ENCODE measurements at regions not wholly inside any gene's neighbourhood (a gene's known extent, or its start where the extent isn't known, plus 50 kb on each side); places are given as distances from the start of the nearest gene placed in this dataset.

GRCh38 chr5:166430491-166431319, 1860.7 kb upstream of the WWC1 start:
- H3K27ac Mint-ChIP-seq, result no peak overlapping the region
- H3K36me3 Mint-ChIP-seq, result no peaks in the 10 kb centered on the region
- H3K4me3 Mint-ChIP-seq, result no peak overlapping the region
- H3K27me3 Mint-ChIP-seq, result no peaks in the 10 kb centered on the region
- H3K4me1 Mint-ChIP-seq (ENCODE audit: low read depth), result no peaks in the 10 kb centered on the region
- H3K9me3 Mint-ChIP-seq (ENCODE audit: low read depth), result peaks cover 13% of the 10 kb centered on the region

- Mint-ChIP-seq H3K27me3 (no peaks in the 10 kb centered on the region), H3K4me3 (no peak overlapping the region), H3K36me3 (no peaks in the 10 kb centered on the region), H3K9me3 (ENCODE audit: low read depth) (peaks cover 13% of the 10 kb centered on the region), H3K27ac (no peak overlapping the region), H3K4me1 (ENCODE audit: low read depth) (no peaks in the 10 kb centered on the region)
Observed at GRCh38 chr5:166431456-166431855, 1860.0 kb upstream of the WWC1 start.

DNA sequence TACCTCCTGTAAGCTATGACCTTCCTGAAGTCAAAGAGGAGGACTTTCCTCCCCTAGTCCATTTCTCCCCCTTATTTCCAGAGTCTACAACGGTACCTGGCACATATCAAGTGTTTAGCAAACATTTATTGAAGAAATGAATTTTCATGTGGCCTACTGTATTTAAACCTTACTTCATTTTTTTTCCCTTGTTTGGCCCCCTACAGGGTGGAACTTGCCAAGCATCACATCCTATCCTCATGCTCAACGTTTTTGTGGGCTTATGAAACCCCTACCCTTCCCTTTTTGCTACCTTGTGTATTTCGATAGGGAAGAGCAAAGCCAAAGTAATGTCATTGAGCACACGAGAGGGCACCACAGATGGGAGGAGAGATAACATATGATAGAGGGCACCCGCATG, 1857.8 kb upstream of the WWC1 start:
- Mint-ChIP-seq H3K36me3 (no peaks in the 10 kb centered on the region), H3K9me3 (ENCODE audit: low read depth) (peaks cover 9% of the 10 kb centered on the region), H3K27ac (no peak overlapping the region), H3K4me3 (no peak overlapping the region), H3K27me3 (no peaks in the 10 kb centered on the region), H3K4me1 (ENCODE audit: low read depth) (no peaks in the 10 kb centered on the region)

GRCh38 chr5:166436872-166437271, 1854.6 kb upstream of the WWC1 start:
- Mint-ChIP-seq H3K4me1 (ENCODE audit: low read depth) (no peaks in the 10 kb centered on the region), H3K4me3 (no peak overlapping the region), H3K36me3 (no peaks in the 10 kb centered on the region), H3K27ac (no peak overlapping the region), H3K9me3 (ENCODE audit: low read depth) (peaks cover 8% of the 10 kb centered on the region), H3K27me3 (no peaks in the 10 kb centered on the region)

GRCh38 chr5:166486348-166486747, 1805.1 kb upstream of the WWC1 start:
- no peaks in the 10 kb centered on the region for H3K4me1 Mint-ChIP-seq (ENCODE audit: low read depth)
- H3K27me3 Mint-ChIP-seq, result no peaks in the 10 kb centered on the region
- no peak overlapping the region for H3K27ac Mint-ChIP-seq
- no peaks in the 10 kb centered on the region for H3K36me3 Mint-ChIP-seq
- peaks cover 13% of the 10 kb centered on the region for H3K9me3 Mint-ChIP-seq (ENCODE audit: low read depth)
- H3K4me3 Mint-ChIP-seq, result no peak overlapping the region

- H3K27ac Mint-ChIP-seq, result no peak overlapping the region
- no peaks in the 10 kb centered on the region for H3K36me3 Mint-ChIP-seq
- H3K27me3 Mint-ChIP-seq, result no peaks in the 10 kb centered on the region
- H3K4me1 Mint-ChIP-seq (ENCODE audit: low read depth), result no peaks in the 10 kb centered on the region
- no peak overlapping the region for H3K4me3 Mint-ChIP-seq
- peaks cover 8% of the 10 kb centered on the region for H3K9me3 Mint-ChIP-seq (ENCODE audit: low read depth)
Observed at GRCh38 chr5:166488560-166488959, 1802.9 kb upstream of the WWC1 start.

- Mint-ChIP-seq H3K27ac (no peak overlapping the region), H3K9me3 (ENCODE audit: low read depth) (peaks cover 4% of the 10 kb centered on the region), H3K4me3 (no peak overlapping the region), H3K4me1 (ENCODE audit: low read depth) (no peaks in the 10 kb centered on the region), H3K27me3 (no peaks in the 10 kb centered on the region), H3K36me3 (no peaks in the 10 kb centered on the region)
Observed at GRCh38 chr5:166493040-166493439, 1798.4 kb upstream of the WWC1 start.

DNA sequence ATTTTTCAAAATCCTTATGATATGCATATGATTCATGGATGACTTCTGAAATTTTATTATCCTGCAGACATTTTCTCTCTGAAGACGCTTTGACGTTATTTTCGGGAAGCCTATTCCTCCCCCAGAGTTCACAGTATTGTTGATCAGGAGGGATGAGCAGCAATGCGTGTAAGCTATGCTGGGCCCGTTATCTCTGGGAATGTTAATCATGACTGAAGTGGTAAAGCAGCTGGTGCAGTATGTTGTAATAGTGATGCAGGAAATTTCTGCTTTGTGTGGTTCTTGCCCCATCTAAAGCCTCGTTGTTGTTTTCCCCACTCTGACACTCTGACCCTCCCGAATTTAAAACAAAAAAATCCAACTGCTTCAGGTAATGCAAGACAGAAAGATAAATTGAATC, 1797.8 kb upstream of the WWC1 start:
- no peak overlapping the region for H3K4me3 Mint-ChIP-seq
- no peaks in the 10 kb centered on the region for H3K27me3 Mint-ChIP-seq
- no peak overlapping the region for H3K27ac Mint-ChIP-seq
- no peaks in the 10 kb centered on the region for H3K4me1 Mint-ChIP-seq (ENCODE audit: low read depth)
- H3K9me3 Mint-ChIP-seq (ENCODE audit: low read depth), result peaks cover 4% of the 10 kb centered on the region
- no peaks in the 10 kb centered on the region for H3K36me3 Mint-ChIP-seq

DNA sequence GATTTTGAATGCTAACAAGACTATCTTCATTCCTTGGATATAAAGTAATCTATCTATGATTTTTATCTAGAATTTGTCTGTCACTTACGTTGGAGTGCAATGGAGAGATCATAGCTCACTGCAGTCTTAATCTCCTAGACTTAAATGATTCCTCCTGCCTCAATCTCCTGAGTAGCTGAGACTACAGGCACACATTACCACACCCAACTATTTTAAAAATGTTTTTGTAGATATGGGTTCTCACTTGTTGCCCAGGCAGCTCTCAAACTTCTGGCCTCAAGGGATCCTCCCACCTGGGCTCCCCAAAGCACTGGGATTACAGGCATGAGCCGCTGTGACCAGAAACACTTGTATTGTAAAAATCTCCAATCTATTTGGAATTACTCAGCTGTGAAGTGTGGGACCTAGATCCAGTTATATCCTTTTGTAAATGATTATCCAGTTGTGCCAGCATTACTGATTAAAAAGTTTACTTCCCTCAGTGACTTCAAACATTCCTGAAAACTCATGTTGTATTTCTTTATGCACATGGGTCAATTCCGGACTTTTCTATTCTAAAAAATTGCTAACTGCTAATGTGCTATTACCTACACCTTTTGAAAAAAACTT, 1793.8 kb upstream of the WWC1 start:
- Mint-ChIP-seq H3K27me3 (no peaks in the 10 kb centered on the region), H3K36me3 (no peaks in the 10 kb centered on the region), H3K4me3 (no peak overlapping the region), H3K9me3 (ENCODE audit: low read depth) (peaks cover 10% of the 10 kb centered on the region), H3K4me1 (ENCODE audit: low read depth) (no peaks in the 10 kb centered on the region), H3K27ac (no peak overlapping the region)

DNA sequence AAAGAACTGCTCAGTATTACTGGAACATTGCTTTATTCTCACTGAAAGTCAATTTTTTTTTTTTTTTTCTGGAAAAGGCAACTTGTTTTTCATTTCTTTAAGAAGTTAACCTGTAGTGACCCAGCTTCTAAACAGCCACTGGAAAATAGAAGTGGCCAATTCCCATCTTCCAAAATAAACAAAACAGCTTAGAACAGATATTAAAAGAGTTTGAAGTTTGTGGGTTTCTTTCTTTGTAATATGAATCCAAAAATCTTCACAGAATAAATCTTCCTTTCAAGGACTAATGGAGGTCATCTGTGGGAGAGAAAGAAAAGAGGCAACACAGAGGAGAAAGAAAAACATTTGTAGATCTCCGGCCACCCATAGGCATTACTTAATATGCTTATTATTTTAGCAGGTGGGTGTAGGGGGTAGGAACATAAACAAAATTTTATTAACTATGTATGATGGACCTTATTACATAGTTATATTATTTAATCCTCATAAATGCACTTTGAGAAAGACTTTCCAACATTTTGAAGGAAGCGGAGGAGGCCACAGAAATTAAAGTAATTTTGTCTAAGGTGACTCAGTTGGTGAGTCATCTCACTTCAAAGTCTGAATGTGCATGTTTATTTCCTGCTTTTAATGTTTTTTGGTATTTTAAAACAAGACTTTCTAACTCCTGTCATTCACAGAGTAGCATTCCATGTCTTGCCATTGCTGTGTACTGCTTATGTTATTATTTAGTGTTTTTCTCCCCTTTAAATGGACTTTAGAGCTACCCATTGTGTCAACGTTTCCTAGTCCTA, 1791.8 kb upstream of the WWC1 start:
- Mint-ChIP-seq H3K27ac (no peak overlapping the region), H3K36me3 (no peaks in the 10 kb centered on the region), H3K9me3 (ENCODE audit: low read depth) (peaks cover 10% of the 10 kb centered on the region), H3K4me3 (no peak overlapping the region), H3K27me3 (no peaks in the 10 kb centered on the region), H3K4me1 (ENCODE audit: low read depth) (no peaks in the 10 kb centered on the region)

GRCh38 chr5:166503506-166503905, 1787.9 kb upstream of the WWC1 start:
- Mint-ChIP-seq H3K4me3 (no peak overlapping the region), H3K4me1 (ENCODE audit: low read depth) (no peaks in the 10 kb centered on the region), H3K9me3 (ENCODE audit: low read depth) (peaks cover 11% of the 10 kb centered on the region), H3K27me3 (no peaks in the 10 kb centered on the region), H3K27ac (no peak overlapping the region), H3K36me3 (no peaks in the 10 kb centered on the region)

DNA sequence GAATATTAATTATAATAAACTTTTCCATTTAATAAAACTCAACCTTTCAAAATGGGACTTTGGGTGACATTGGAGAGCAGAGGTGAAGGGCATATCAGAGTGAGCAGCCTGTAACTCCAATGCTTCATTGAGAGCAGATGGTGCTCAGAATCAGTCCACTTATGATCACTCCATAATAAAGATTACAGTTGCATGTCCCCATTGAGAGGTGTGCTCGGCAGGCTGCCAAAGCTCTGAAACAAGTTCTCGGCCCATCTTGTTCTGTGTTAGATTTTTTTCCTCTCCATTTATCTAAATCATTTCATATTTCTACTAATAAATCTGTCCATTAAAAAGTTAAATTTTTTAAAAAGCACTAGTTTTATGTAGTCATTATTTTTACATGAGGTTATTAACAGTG, 1786.4 kb upstream of the WWC1 start:
- Mint-ChIP-seq H3K9me3 (ENCODE audit: low read depth) (peaks cover 12% of the 10 kb centered on the region), H3K27me3 (no peaks in the 10 kb centered on the region), H3K4me3 (no peak overlapping the region), H3K27ac (no peak overlapping the region), H3K4me1 (ENCODE audit: low read depth) (no peaks in the 10 kb centered on the region), H3K36me3 (no peaks in the 10 kb centered on the region)

DNA sequence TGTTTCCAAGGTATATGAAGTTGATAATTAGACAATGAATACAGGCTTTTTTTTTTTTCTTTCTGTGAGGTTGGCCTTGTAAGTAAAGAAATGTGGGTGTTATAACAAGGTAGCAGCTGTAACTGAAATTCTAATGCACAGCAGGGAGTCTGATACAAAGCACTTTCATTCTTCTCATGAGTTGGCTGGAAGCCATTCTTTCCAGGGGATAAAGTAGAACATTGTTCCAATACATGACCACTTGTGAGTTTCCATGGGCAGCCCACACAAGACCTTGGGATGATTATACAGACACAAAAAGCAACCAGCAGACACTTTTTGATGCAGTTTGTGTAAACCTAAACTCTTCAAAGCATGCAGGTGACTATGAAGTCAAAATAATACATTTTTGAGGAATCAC, 1785.9 kb upstream of the WWC1 start:
- H3K36me3 Mint-ChIP-seq, result no peaks in the 10 kb centered on the region
- peaks cover 14% of the 10 kb centered on the region for H3K9me3 Mint-ChIP-seq (ENCODE audit: low read depth)
- no peaks in the 10 kb centered on the region for H3K27me3 Mint-ChIP-seq
- H3K27ac Mint-ChIP-seq, result no peak overlapping the region
- H3K4me1 Mint-ChIP-seq (ENCODE audit: low read depth), result no peaks in the 10 kb centered on the region
- H3K4me3 Mint-ChIP-seq, result no peak overlapping the region

DNA sequence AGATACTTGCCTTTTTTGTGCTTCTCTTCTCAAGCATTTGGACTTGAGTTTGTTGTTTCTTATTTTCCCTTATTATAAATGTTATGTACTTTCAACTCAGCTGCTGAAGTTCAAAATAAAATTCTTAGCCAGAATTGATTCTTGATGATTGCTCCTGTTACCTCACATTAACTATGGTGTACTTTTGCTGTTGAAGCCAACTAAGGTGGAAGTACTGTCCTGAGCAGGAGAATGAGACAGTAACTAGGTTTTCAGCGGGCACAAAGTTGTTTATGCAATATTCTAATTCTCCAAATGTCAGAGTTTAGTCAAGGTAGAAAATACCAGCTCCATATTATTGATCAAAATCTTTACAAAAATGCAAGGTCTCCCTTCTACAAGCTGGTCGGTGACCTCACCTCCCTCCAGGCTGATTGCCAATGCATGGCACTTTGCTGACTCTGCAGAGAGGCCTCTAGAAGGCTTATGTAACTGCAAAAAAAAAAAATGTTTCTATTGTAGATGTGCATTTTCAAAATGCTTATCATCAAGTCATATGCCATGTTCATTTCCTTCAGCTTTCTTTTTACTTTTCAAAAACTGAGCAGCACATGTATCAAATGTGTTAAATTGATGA, 1783.5 kb upstream of the WWC1 start:
- Mint-ChIP-seq H3K27ac (no peak overlapping the region), H3K4me3 (no peak overlapping the region), H3K27me3 (no peaks in the 10 kb centered on the region), H3K9me3 (ENCODE audit: low read depth) (peaks cover 8% of the 10 kb centered on the region), H3K4me1 (ENCODE audit: low read depth) (no peaks in the 10 kb centered on the region), H3K36me3 (no peaks in the 10 kb centered on the region)

DNA sequence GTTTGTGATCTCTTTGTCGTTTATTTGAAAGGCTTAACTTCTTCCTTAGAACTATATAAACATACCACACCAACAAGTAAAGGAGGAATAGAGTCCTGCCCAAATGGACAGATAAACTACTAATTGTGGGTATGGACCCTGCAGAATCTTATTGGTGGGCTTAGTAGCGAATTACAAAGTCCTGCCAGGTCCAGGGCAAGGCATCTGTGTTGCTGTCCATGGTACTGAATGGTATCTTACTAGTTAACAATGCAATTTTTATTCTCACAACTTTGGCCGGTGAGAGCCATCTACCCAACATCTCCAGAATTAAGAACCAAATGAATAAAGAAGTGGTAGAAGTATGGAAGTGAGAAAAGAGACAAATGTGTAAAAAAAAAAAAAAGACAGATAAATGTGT, 1782.4 kb upstream of the WWC1 start:
- H3K27ac Mint-ChIP-seq, result no peak overlapping the region

More for the DNA sequence above, 1782.4 kb upstream of the WWC1 start:
- Mint-ChIP-seq H3K27me3 (no peaks in the 10 kb centered on the region), H3K9me3 (ENCODE audit: low read depth) (peaks cover 10% of the 10 kb centered on the region), H3K4me1 (ENCODE audit: low read depth) (no peaks in the 10 kb centered on the region), H3K4me3 (no peak overlapping the region), H3K36me3 (no peaks in the 10 kb centered on the region)
